Ovary (tissue), 7 donors: ENCODE measurements at regions not wholly inside any gene's neighbourhood (a gene's known extent, or its start where the extent isn't known, plus 50 kb on each side); places are given as distances from the start of the nearest gene placed in this dataset.
A peak's percentile ranks its signal among the peaks of the same experiment; 100 is the strongest.

ENCODE experiments used
- DNase-seq, 5 donors: peaks; one replicate each; pipeline ENCODE4 v3.0.0-alpha.2; 2019 to 2020
- H3K27ac ChIP-seq, 2 donors: fragments of 200-600 bp; one replicate each; pipeline versions ENCODE4 v1.5.1 to v1.8.0; 2019 to 2022
- H3K27me3 ChIP-seq: fragments of 200-600 bp; one replicate; pipeline ENCODE4 v1.8.0; 2022
- H3K36me3 ChIP-seq: fragments of 200-600 bp; sonication (generic); one replicate; pipeline ENCODE4 v1.5.1; 2019
- H3K4me1 ChIP-seq: one replicate; pipeline ENCODE4 v1.8.1; 2013; ENCODE audit warnings: mild to moderate bottlenecking, moderate library complexity; ENCODE audit not compliant: insufficient read depth
- H3K4me3 ChIP-seq: fragments of 200-600 bp; sonication (generic); one replicate; pipeline ENCODE4 v1.5.1; 2017
- H3K9me3 ChIP-seq, 2 donors: fragments of 200-600 bp in 1 of 2; sonication (generic) in 1 of 2; one replicate each; pipeline versions ENCODE4 v1.5.1 to v1.8.1; 2013 to 2019; ENCODE audit warnings: mild to moderate bottlenecking in 1 of 2, moderate library complexity in 1 of 2
- CTCF ChIP-seq, 3 donors: fragments of 450-650 bp in 2 of 3; fragments of 200-600 bp in 1 of 3; IDR thresholded peaks; one replicate each; pipeline versions ENCODE4 v1.5.1 to v1.8.0; 2016 to 2022; ENCODE audit warnings: antibody characterized with exemption in 3 of 3, mild to moderate bottlenecking in 1 of 3
- EP300 ChIP-seq: sonication (generic); formaldehyde crosslinking; IDR thresholded peaks from one replicate; pipeline ENCODE4 v1.6.1; 2017; ENCODE audit warnings: antibody characterized with exemption
- POLR2A ChIP-seq: fragments of 450-650 bp; IDR thresholded peaks from one replicate; pipeline ENCODE4 v1.6.1; 2017; ENCODE audit warnings: antibody characterized with exemption, mild to moderate bottlenecking, moderate library complexity
- WGBS, 3 donors: extraction: QIAGEN DNeasy Blood & Tissue Kit in 1 of 3; methylation state at CpG; one replicate each; pipeline versions ENCODE4 v1.1.5 to v1.1.7; 2013 to 2017; 5-methylcytosine and 5-hydroxymethylcytosine counted together
- intact Hi-C, 4 donors: fragments of 100-400 bp; cut with DNase I; formaldehyde crosslinking; loops; one replicate each; pipeline versions ENCODE4 v1.11.0 to v1.15.1; 2022 to 2023
- donor health status: DM: no; HTN: no; CAD: no; lungs with moderate emphysema.
- donor health status: DM: no; HTN: no; CAD: no.
- donor health status: Bipolar disorder and iron deficiency.
- donor health status: DM: no; HTN: no; CAD: no.
- donor health status: DM: yes; HTN: yes; CAD: no.

- intact Hi-C loops = no loop called here
- WGBS, 3 donors = 22 to 46% (median 29%) methylated on average over 1 of the region's 1 CpG
- Histone ChIP-seq H3K27me3 (no peaks in the 10 kb centered on the region), H3K36me3 (no peaks in the 10 kb centered on the region), H3K4me1 (no peaks in the 10 kb centered on the region), H3K9me3 (no peaks in the 10 kb centered on the region), H3K27ac (no peak overlapping the region), H3K4me3 (no peak overlapping the region)
- DNase-seq = no peak
- TF ChIP-seq EP300 = no peak
Observed at GRCh38 chr21:16625491-16625890, 887.4 kb upstream of the CXADR start.

- Histone ChIP-seq H3K9me3 (no peaks in the 10 kb centered on the region), H3K36me3 (no peaks in the 10 kb centered on the region), H3K27me3 (no peaks in the 10 kb centered on the region), H3K27ac (peak overlapping the region in 1 of 2 donors; percentile 70), H3K4me3 (no peak overlapping the region), H3K4me1 (peaks cover 5% of the 10 kb centered on the region)
- intact Hi-C loops = no loop called here
- DNase-seq = peak in 3 of 5 donors; percentile 34 to 65 (median 61)
- 18 to 24% (median 19%) methylated on average over 4 of the region's 4 CpGs for WGBS, 3 donors
- TF ChIP-seq POLR2A = no peak
- TF ChIP-seq EP300 = no peak
- no peak for TF ChIP-seq CTCF (IDR thresholded peaks at IDR 0.05)
Observed at GRCh38 chr21:16633831-16634459, 878.9 kb upstream of the CXADR start.

- TF ChIP-seq CTCF (IDR thresholded peaks at IDR 0.05) = no peak
- TF ChIP-seq EP300 = no peak
- no peak for TF ChIP-seq POLR2A
- Histone ChIP-seq H3K4me1 (peaks cover 5% of the 10 kb centered on the region), H3K9me3 (no peaks in the 10 kb centered on the region), H3K36me3 (no peaks in the 10 kb centered on the region), H3K27ac (peak overlapping the region in 1 of 2 donors; percentile 70), H3K4me3 (no peak overlapping the region), H3K27me3 (no peaks in the 10 kb centered on the region)
- WGBS, 3 donors = 31 to 43% (median 34%) methylated on average over 4 of the region's 4 CpGs
- no peak for DNase-seq
- intact Hi-C loops = no loop called here
Observed at GRCh38 chr21:16634515-16634914, 878.3 kb upstream of the CXADR start.

- Histone ChIP-seq H3K9me3 (no peaks in the 10 kb centered on the region), H3K4me1 (no peaks in the 10 kb centered on the region), H3K27ac (no peak overlapping the region), H3K27me3 (no peaks in the 10 kb centered on the region), H3K4me3 (no peak overlapping the region), H3K36me3 (no peaks in the 10 kb centered on the region)
- intact Hi-C loops = no loop called here
- TF ChIP-seq POLR2A = no peak
- no peak for TF ChIP-seq CTCF (IDR thresholded peaks at IDR 0.05)
- TF ChIP-seq EP300 = no peak
- DNase-seq = no peak
- 94 to 97% (median 94%) methylated on average over 3 of the region's 3 CpGs for WGBS, 3 donors
Observed at GRCh38 chr21:16640297-16641027, 872.4 kb upstream of the CXADR start.

- TF ChIP-seq CTCF (IDR thresholded peaks at IDR 0.05) (no peak), EP300 (no peak)
- Histone ChIP-seq H3K4me3 (no peak overlapping the region), H3K36me3 (no peaks in the 10 kb centered on the region), H3K27ac (no peak overlapping the region), H3K9me3 (no peaks in the 10 kb centered on the region), H3K4me1 (no peaks in the 10 kb centered on the region), H3K27me3 (no peaks in the 10 kb centered on the region)
- DNase-seq = no peak
- intact Hi-C loops = no loop called here
- WGBS, 3 donors = 61 to 74% (median 70%) methylated on average over 1 of the region's 1 CpG
Observed at GRCh38 chr21:16642353-16642752, 870.5 kb upstream of the CXADR start.
